ENCODE measurements at regions not wholly inside any gene's neighbourhood (a gene's known extent, or its start where the extent isn't known, plus 50 kb on each side); places are given as distances from the start of the nearest gene placed in this dataset.

DNA sequence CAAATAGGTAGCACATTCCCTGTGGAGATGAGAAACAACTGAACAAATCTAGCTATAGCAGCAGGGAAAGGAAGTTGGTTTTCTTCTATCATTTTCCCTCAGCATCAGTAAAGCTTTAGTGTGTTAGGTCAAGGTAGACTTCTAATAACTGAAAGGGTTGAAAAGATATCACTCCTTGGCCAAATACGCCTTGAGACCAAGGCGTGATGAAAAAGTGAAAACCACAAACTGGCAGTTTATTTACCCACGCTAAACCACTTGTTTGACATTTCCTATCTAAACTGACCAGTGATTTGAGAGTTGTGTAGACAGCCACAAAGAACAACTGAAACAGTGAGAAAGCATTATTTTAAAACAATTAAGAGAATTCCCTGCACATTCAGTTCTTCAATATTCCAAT lies 99.6 kb upstream of the SOX5 start:
- Histone ChIP-seq H3K9ac (replicated peaks; ENCODE audit: extremely low read depth, insufficient read depth, low read length) (no peak overlapping the region), H3K4me2 (ENCODE audit: insufficient read depth, low read length) (no peak overlapping the region), H3K36me3 (ENCODE audit: control insufficient read depth in 2 of 2, extremely low read depth in 1 of 2, insufficient read depth in 2 of 2, low read length in 2 of 2) (no peaks in the 10 kb centered on the region), H2AFZ (ENCODE audit: low read depth, low read length) (no peak overlapping the region), H4K20me1 (replicated peaks; ENCODE audit: control insufficient read depth, extremely low read depth, insufficient read depth, low read length) (no peaks in the 10 kb centered on the region), H3K9me1 (replicated peaks; ENCODE audit: control insufficient read depth, extremely low read depth, insufficient read depth, low read length) (no peaks in the 10 kb centered on the region), H3K27ac (ENCODE audit: insufficient read depth, low read depth, low read length) (no peak overlapping the region), H3K4me3 (replicated peaks in 1 of 3; ENCODE audit: insufficient read depth in 1 of 3, low read depth in 1 of 3, low read length in 3 of 3) (no peak overlapping the region), H3K79me2 (ENCODE audit: control insufficient read depth, insufficient read depth, low read length) (no peaks in the 10 kb centered on the region), H3K9me3 (replicated peaks; ENCODE audit: control insufficient read depth, insufficient read depth, low read length) (no peaks in the 10 kb centered on the region), H3K27me3 (ENCODE audit: control insufficient read depth in 2 of 2, insufficient read depth in 2 of 2, low read length in 2 of 2) (peaks cover 3 to 19% of the 10 kb centered on the region in 2 experiments), H3K4me1 (ENCODE audit: control insufficient read depth, extremely low read depth, insufficient read depth, low read length) (peaks cover 15% of the 10 kb centered on the region)
- no peak for DNase-seq (ENCODE audit: low read depth, low spot score)
- intact Hi-C loops (cut with micrococcal nuclease): loop anchor here (10.0 kb wide), 1 partner anchor 296 kb away; no protein-coding TSS in a partner anchor
- FAIRE-seq: no peak
- POLR2A ChIA-PET: no interaction called here
- no TSS peak for BruUV-seq (replicated peaks)
- no peak for TF ChIP-seq POLR2AphosphoS5 (IDR thresholded peaks at IDR 0.05; ENCODE audit: insufficient read depth, low read depth, low read length)
- TF ChIP-seq EZH2 (IDR thresholded peaks at IDR 0.05; ENCODE audit: borderline replicate concordance, low read depth, low read length, severe bottlenecking): no peak
- no peak for TF ChIP-seq JUN (IDR thresholded peaks at IDR 0.05; ENCODE audit: borderline replicate concordance, insufficient read depth, insufficient read length, low read depth)
- TF ChIP-seq, protein P1, sequence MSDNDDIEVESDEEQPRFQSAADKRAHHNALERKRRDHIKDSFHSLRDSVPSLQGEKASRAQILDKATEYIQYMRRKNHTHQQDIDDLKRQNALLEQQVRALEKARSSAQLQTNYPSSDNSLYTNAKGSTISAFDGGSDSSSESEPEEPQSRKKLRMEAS (IDR thresholded peaks at IDR 0.05; ENCODE audit: insufficient read depth, insufficient read length): no peak
- no peak for TF ChIP-seq FOS (IDR thresholded peaks at IDR 0.05; ENCODE audit: borderline replicate concordance, insufficient read depth, low read length)
- dilution Hi-C loops (cut with MboI; ENCODE audit: extremely low pct_ligation_motif_present, low sequenced_read_pairs): no loop called here
- CTCF ChIA-PET: no interaction called here

- Histone ChIP-seq H3K79me2 (ENCODE audit: control insufficient read depth, insufficient read depth, low read length) (no peaks in the 10 kb centered on the region), H3K9me1 (replicated peaks; ENCODE audit: control insufficient read depth, extremely low read depth, insufficient read depth, low read length) (no peaks in the 10 kb centered on the region), H3K4me3 (replicated peaks in 1 of 3; ENCODE audit: insufficient read depth in 1 of 3, low read depth in 1 of 3, low read length in 3 of 3) (no peak overlapping the region), H3K36me3 (ENCODE audit: control insufficient read depth in 2 of 2, extremely low read depth in 1 of 2, insufficient read depth in 2 of 2, low read length in 2 of 2) (no peaks in the 10 kb centered on the region), H3K4me2 (ENCODE audit: insufficient read depth, low read length) (no peak overlapping the region), H4K20me1 (replicated peaks; ENCODE audit: control insufficient read depth, extremely low read depth, insufficient read depth, low read length) (no peaks in the 10 kb centered on the region), H3K9me3 (replicated peaks; ENCODE audit: control insufficient read depth, insufficient read depth, low read length) (no peaks in the 10 kb centered on the region), H3K9ac (replicated peaks; ENCODE audit: extremely low read depth, insufficient read depth, low read length) (no peak overlapping the region), H3K27me3 (ENCODE audit: control insufficient read depth in 2 of 2, insufficient read depth in 2 of 2, low read length in 2 of 2) (peaks cover 3 to 26% of the 10 kb centered on the region in 2 experiments), H2AFZ (ENCODE audit: low read depth, low read length) (no peak overlapping the region), H3K4me1 (ENCODE audit: control insufficient read depth, extremely low read depth, insufficient read depth, low read length) (peaks cover 11% of the 10 kb centered on the region), H3K27ac (ENCODE audit: insufficient read depth, low read depth, low read length) (no peak overlapping the region)
- BruUV-seq (replicated peaks): no TSS peak
- POLR2A ChIA-PET: no interaction called here
- CTCF ChIA-PET: no interaction called here
- intact Hi-C loops (cut with micrococcal nuclease) (loop anchor here (10.0 kb wide), 1 partner anchor 296 kb away; no protein-coding TSS in a partner anchor), dilution Hi-C loops (cut with MboI; ENCODE audit: extremely low pct_ligation_motif_present, low sequenced_read_pairs) (no loop called here)
- FAIRE-seq (no peak), DNase-seq (ENCODE audit: low read depth, low spot score) (no peak)
- TF ChIP-seq, protein P2, sequence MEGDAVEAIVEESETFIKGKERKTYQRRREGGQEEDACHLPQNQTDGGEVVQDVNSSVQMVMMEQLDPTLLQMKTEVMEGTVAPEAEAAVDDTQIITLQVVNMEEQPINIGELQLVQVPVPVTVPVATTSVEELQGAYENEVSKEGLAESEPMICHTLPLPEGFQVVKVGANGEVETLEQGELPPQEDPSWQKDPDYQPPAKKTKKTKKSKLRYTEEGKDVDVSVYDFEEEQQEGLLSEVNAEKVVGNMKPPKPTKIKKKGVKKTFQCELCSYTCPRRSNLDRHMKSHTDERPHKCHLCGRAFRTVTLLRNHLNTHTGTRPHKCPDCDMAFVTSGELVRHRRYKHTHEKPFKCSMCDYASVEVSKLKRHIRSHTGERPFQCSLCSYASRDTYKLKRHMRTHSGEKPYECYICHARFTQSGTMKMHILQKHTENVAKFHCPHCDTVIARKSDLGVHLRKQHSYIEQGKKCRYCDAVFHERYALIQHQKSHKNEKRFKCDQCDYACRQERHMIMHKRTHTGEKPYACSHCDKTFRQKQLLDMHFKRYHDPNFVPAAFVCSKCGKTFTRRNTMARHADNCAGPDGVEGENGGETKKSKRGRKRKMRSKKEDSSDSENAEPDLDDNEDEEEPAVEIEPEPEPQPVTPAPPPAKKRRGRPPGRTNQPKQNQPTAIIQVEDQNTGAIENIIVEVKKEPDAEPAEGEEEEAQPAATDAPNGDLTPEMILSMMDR (IDR thresholded peaks at IDR 0.05; ENCODE audit: extremely low read depth in 1 of 2, insufficient read depth in 1 of 2, low read depth in 1 of 2, low read length in 2 of 2): no peak
- TF ChIP-seq, protein P1 (IDR thresholded peaks at IDR 0.05; ENCODE audit: insufficient read depth, insufficient read length): no peak
- no peak for TF ChIP-seq FOS (IDR thresholded peaks at IDR 0.05; ENCODE audit: borderline replicate concordance, insufficient read depth, low read length)
- no peak for TF ChIP-seq JUN (IDR thresholded peaks at IDR 0.05; ENCODE audit: borderline replicate concordance, insufficient read depth, insufficient read length, low read depth)
- no peak for TF ChIP-seq POLR2A (IDR thresholded peaks at IDR 0.05; ENCODE audit: low read depth, low read length)
- no peak for TF ChIP-seq EZH2 (IDR thresholded peaks at IDR 0.05; ENCODE audit: borderline replicate concordance, low read depth, low read length, severe bottlenecking)
- no peak for TF ChIP-seq GATA2 (IDR thresholded peaks at IDR 0.05; ENCODE audit: insufficient read depth, insufficient read length, low read depth, low read length)
- TF ChIP-seq MYC (IDR thresholded peaks at IDR 0.05; ENCODE audit: low read depth, low read length): no peak
- no peak for TF ChIP-seq POLR2AphosphoS5 (IDR thresholded peaks at IDR 0.05; ENCODE audit: insufficient read depth, low read depth, low read length)
Measured at GRCh38 chr12:24048446-24048845, 99.0 kb upstream of the SOX5 start.
